ENCODE measurements at regions not wholly inside any gene's neighbourhood (a gene's known extent, or its start where the extent isn't known, plus 50 kb on each side); places are given as distances from the start of the nearest gene placed in this dataset.

- peak overlapping the region; percentile 60; the same call in 1 of the 2 replicates for H2BK12ac ChIP-seq (ENCODE audit: low read depth, low read length)
- H3K4me3 ChIP-seq (ENCODE audit: extremely low read depth in 1 of 4, insufficient read depth in 2 of 4, low read depth in 3 of 4, low read length in 4 of 4): no peak overlapping the region
- ChIA-PET CTCF (ENCODE audit: partially characterized antibody) (interaction anchor here (0.6 to 4.2 kb wide), 9 partner anchors 8 to 1599 kb away, joined by 3 to 20 read pairs (median 4); no protein-coding TSS in a partner anchor), POLR2A (ENCODE audit: partially characterized antibody) (no interaction called here)
- no peak for TF ChIP-seq GABPA (IDR thresholded peaks at IDR 0.05; ENCODE audit: borderline replicate concordance, insufficient read depth, low read length)
- TF ChIP-seq RBBP5 (IDR thresholded peaks at IDR 0.05; ENCODE audit: borderline replicate concordance, low read depth, low read length): no peak
- no peak for TF ChIP-seq MAX (IDR thresholded peaks at IDR 0.05)
- TF ChIP-seq RNF2 (IDR thresholded peaks at IDR 0.05; ENCODE audit: borderline replicate concordance, low read depth, low read length, missing control alignments, poor library complexity, severe bottlenecking): no peak
- no peak for TF ChIP-seq ZNF274 (IDR thresholded peaks at IDR 0.05; ENCODE audit: borderline replicate concordance, extremely low read depth, low read length)
- TF ChIP-seq POLR2AphosphoS5 (IDR thresholded peaks at IDR 0.05; ENCODE audit: low read depth, low read length): no peak
- H3K23ac ChIP-seq (ENCODE audit: insufficient read length): no peak overlapping the region
- H4K91ac ChIP-seq (replicated peaks; ENCODE audit: insufficient read length, low read length): peak overlapping the region; percentile 7
- H3K79me1 ChIP-seq (ENCODE audit: low read depth, low read length): no peaks in the 10 kb centered on the region
- H3K4ac ChIP-seq (replicated peaks; ENCODE audit: insufficient read length, low read depth, low read length): no peak overlapping the region
- FAIRE-seq: no peak
- DNase-seq (ENCODE audit: low read depth in 1 of 2, low spot score in 2 of 2): no peak
- H3K18ac ChIP-seq (ENCODE audit: extremely low read depth, low read length): no peak overlapping the region
- H3K4me1 ChIP-seq (replicated peaks in 1 of 4; ENCODE audit: control insufficient read depth in 3 of 4, insufficient read depth in 4 of 4, low read length in 3 of 4): peaks cover 0 to 11% (median 5%) of the 10 kb centered on the region in 4 experiments; a peak in 4 of 7 replicates
- H3K14ac ChIP-seq (ENCODE audit: insufficient read length): no peak overlapping the region
- H2BK20ac ChIP-seq (ENCODE audit: low read length): peak overlapping the region; percentile 23; the same call in 1 of the 2 replicates
- H2BK15ac ChIP-seq (ENCODE audit: low read length): no peak overlapping the region; the same call in 1 of the 2 replicates
- no peaks in the 10 kb centered on the region for H4K20me1 ChIP-seq (replicated peaks in 1 of 2; ENCODE audit: control insufficient read depth in 1 of 2, insufficient read depth in 2 of 2, low read length in 2 of 2)
- H2BK5ac ChIP-seq (ENCODE audit: low read depth, low read length): no peak overlapping the region
- no peaks in the 10 kb centered on the region for H3K27me3 ChIP-seq (replicated peaks in 1 of 4; ENCODE audit: control insufficient read depth in 3 of 4, extremely low read depth in 1 of 4, insufficient read depth in 3 of 4, low read length in 3 of 4)
- no peaks in the 10 kb centered on the region for H3K9me3 ChIP-seq (ENCODE audit: insufficient read depth in 2 of 2, low read depth in 1 of 2, low read length in 1 of 2)
- H2AFZ ChIP-seq (ENCODE audit: low read length): no peak overlapping the region
- H3K4me2 ChIP-seq (ENCODE audit: insufficient read depth in 1 of 2, low read depth in 2 of 2, low read length in 2 of 2): no peak overlapping the region
- 89% methylated on average over 1 of the region's 1 CpG; no CpG with 5 or more reads in 1 of the 2 experiments for WGBS, 2 experiments (ENCODE audit: extremely low coverage in 1 of 2, insufficient coverage in 1 of 2, insufficient read length in 1 of 2, insufficient replicate concordance in 2 of 2, low coverage in 1 of 2, low lambda C conversion rate in 2 of 2, missing lambda C conversion rate in 1 of 2)
- no peak overlapping the region for H3K27ac ChIP-seq (ENCODE audit: low read depth, low read length)
- no peak overlapping the region for H3K56ac ChIP-seq (replicated peaks; ENCODE audit: insufficient read length, low read depth, low read length)
- H3K79me2 ChIP-seq (ENCODE audit: control insufficient read depth in 1 of 2, insufficient read depth in 2 of 2, low read length in 2 of 2): no peaks in the 10 kb centered on the region
- H2AK5ac ChIP-seq (ENCODE audit: low read depth, low read length): no peak overlapping the region
- H3K36me3 ChIP-seq (ENCODE audit: control insufficient read depth in 2 of 4, insufficient read depth in 4 of 4, low read length in 3 of 4): no peaks in the 10 kb centered on the region
- H4K5ac ChIP-seq (ENCODE audit: insufficient read length, low read depth, low read length): no peak overlapping the region
- no peak overlapping the region for H2BK120ac ChIP-seq (replicated peaks; ENCODE audit: low read depth, low read length)
- no peak overlapping the region for H3K9ac ChIP-seq (replicated peaks in 1 of 4; ENCODE audit: extremely low read depth in 1 of 4, low read depth in 3 of 4, low read length in 3 of 4)
- no peaks in the 10 kb centered on the region; the same call in 1 of the 2 replicates for H3K23me2 ChIP-seq (ENCODE audit: low read depth, low read length)
- H4K8ac ChIP-seq (ENCODE audit: extremely low read depth, insufficient read depth, low read length): no peak overlapping the region
These were observed 479.9 kb downstream of the KDM4C start for GRCh38 chr9:7237473-7238246.

Data from H1 (cell line).